KMS-11 (cell line): ENCODE measurements at regions not wholly inside any gene's neighbourhood (a gene's known extent, or its start where the extent isn't known, plus 50 kb on each side); places are given as distances from the start of the nearest gene placed in this dataset.

ENCODE experiments used
- H2AFZ ChIP-seq: fragments of 200-600 bp; sonication (generic); 2 replicates; pipeline ENCODE4 v1.6.1; 2016; ENCODE audit warnings: antibody characterized with exemption, mixed run types, low read depth
- H3K27ac ChIP-seq: fragments of 200-600 bp; sonication (generic); 2 replicates; pipeline ENCODE4 v1.6.1; 2016; ENCODE audit warnings: mild to moderate bottlenecking, mixed run types
- H3K27me3 ChIP-seq: fragments of 200-600 bp; sonication (generic); 2 replicates; pipeline ENCODE4 v1.6.1; 2017; ENCODE audit warnings: mild to moderate bottlenecking, low read depth, mixed run types, moderate library complexity; ENCODE audit not compliant: insufficient read depth
- H3K36me3 ChIP-seq: fragments of 200-600 bp; sonication (generic); 2 replicates; pipeline ENCODE4 v1.6.1; 2017; ENCODE audit warnings: mild to moderate bottlenecking, mixed run types; ENCODE audit not compliant: insufficient read depth
- H3K4me1 ChIP-seq: fragments of 200-600 bp; sonication (generic); 2 replicates; pipeline ENCODE4 v1.6.1; 2016; ENCODE audit warnings: mild to moderate bottlenecking, low read depth, mixed run types; ENCODE audit not compliant: poor library complexity, severe bottlenecking
- H3K4me2 ChIP-seq: fragments of 200-600 bp; sonication (generic); 2 replicates; pipeline ENCODE4 v1.7.0; 2016; ENCODE audit warnings: mild to moderate bottlenecking, mixed run types
- H3K4me3 ChIP-seq: fragments of 200-600 bp; sonication (generic); IDR thresholded peaks from 2 replicates; pipeline ENCODE4 v1.6.1; 2017; ENCODE audit warnings: low read depth, low read length, mixed read lengths; ENCODE audit not compliant: insufficient read depth
- H3K79me2 ChIP-seq: fragments of 200-600 bp; sonication (generic); 2 replicates; pipeline ENCODE4 v1.6.1; 2016; ENCODE audit warnings: low read depth, mixed run types; ENCODE audit not compliant: insufficient read depth
- H3K9ac ChIP-seq: fragments of 200-600 bp; sonication (generic); 2 replicates; pipeline ENCODE4 v1.6.1; 2016; ENCODE audit warnings: mild to moderate bottlenecking, mixed run types
- H4K20me1 ChIP-seq: fragments of 200-600 bp; sonication (generic); 2 replicates; pipeline ENCODE4 v1.6.1; 2016; ENCODE audit warnings: mild to moderate bottlenecking, mixed run types; ENCODE audit not compliant: insufficient read depth
- CTCF ChIP-seq: fragments of 200-600 bp; sonication (generic); conservative IDR thresholded peaks from 2 replicates; pipeline ENCODE4 v1.6.1; 2017; ENCODE audit warnings: low read depth, mild to moderate bottlenecking, antibody characterized with exemption, low read length, moderate library complexity, mixed read lengths

DNA sequence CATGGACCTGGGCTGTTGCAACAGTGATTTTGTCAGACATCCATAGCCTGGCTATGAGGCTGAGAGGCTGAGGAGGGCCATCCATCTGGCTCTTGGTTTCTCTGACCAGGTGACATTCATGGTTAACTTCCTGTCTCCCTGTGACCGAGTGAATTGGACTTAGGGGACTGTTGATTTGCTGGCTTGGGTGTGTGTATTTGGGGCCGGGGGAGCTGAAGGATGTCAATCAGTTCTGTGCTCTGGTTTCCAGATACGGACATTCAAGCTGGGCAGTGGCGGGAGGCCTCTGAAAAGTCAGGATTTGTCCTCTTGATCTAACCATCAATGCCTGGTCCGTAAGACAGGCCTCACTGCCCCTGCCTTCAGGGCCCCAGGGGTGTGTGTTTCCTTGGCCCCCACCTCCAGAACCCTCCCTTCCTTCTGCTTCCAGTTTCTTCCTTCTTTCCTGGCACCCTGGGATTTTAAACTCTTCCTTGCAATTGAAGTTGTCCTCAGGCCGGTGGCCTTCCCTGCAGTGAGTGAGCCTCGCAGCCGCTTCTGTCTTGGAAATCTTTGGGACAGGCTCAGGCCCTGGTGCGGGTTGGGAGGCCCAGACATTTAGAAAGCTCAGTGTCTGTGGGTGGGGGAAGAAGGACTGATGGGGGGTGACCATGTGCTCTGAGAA lies 54.7 kb upstream of the HAAO start:
- H3K4me3 ChIP-seq = no peak overlapping the region
- H3K27ac ChIP-seq = no peak overlapping the region
- TF ChIP-seq CTCF = no peak
- no peaks in the 10 kb centered on the region for H4K20me1 ChIP-seq
- H3K27me3 ChIP-seq = no peaks in the 10 kb centered on the region
- no peaks in the 10 kb centered on the region for H3K79me2 ChIP-seq
- H3K36me3 ChIP-seq = no peaks in the 10 kb centered on the region
- no peak overlapping the region for H3K9ac ChIP-seq
- no peak overlapping the region for H3K4me2 ChIP-seq
- no peaks in the 10 kb centered on the region for H3K4me1 ChIP-seq
- H2AFZ ChIP-seq = no peak overlapping the region

GRCh38 chr2:42846026-42846425 lies 53.6 kb upstream of the HAAO start:
- TF ChIP-seq CTCF = no peak
- H3K4me2 ChIP-seq = no peak overlapping the region
- no peaks in the 10 kb centered on the region for H3K4me1 ChIP-seq
- no peak overlapping the region for H3K4me3 ChIP-seq
- no peaks in the 10 kb centered on the region for H3K79me2 ChIP-seq
- H2AFZ ChIP-seq = no peak overlapping the region
- no peaks in the 10 kb centered on the region for H3K36me3 ChIP-seq
- no peak overlapping the region for H3K9ac ChIP-seq
- H4K20me1 ChIP-seq = no peaks in the 10 kb centered on the region
- H3K27me3 ChIP-seq = no peaks in the 10 kb centered on the region
- H3K27ac ChIP-seq = no peak overlapping the region

DNA sequence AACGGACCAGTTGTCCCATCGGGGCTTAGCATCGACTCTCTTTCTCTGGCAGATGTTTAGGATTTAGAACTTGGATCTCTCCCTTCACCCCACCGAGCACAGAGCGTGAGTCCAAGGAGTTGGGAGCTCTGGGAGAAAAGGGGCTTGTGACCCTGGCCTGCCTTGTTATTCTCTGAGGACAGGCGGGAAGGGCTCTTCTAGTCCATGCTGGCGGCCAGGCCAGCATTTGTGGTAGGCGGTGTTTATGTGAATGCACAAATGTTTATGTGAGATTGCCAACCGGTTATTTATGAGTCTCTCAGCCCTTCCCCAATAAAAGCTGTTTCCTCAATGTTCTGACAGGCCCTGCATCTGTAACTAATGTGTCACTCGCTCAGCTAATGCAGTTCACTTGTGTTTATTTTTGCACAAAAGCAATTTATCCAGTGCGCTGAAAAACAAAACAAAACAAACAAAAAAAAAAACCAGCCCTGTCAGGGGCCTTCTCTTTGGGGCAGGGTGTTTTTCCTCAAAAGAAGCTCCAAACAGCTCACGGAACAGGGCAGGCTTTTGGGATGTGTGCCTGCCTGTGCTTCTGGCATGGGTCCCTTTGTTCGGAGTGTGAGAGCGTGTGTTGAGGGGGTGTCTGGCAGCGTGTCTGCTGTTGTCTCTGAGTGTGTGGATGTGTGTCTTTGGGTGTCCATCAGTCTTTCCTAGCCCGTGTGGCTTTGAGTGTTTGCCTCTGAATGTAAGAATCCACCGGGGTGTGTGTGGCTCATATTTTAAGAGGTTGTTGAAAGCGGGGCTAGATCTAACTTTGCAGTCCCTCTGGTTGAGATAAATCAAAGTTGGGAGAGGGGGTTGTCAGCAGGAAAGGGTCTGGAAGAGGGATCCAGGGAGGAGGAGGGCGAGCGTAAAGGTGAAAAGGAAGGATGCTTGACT lies 52.8 kb upstream of the HAAO start:
- H3K4me1 ChIP-seq = no peaks in the 10 kb centered on the region
- H3K36me3 ChIP-seq = no peaks in the 10 kb centered on the region
- no peak overlapping the region for H3K9ac ChIP-seq
- no peak overlapping the region for H3K4me3 ChIP-seq
- H2AFZ ChIP-seq = no peak overlapping the region
- H3K27me3 ChIP-seq = no peaks in the 10 kb centered on the region
- H3K79me2 ChIP-seq = no peaks in the 10 kb centered on the region
- no peak overlapping the region for H3K4me2 ChIP-seq
- H4K20me1 ChIP-seq = no peaks in the 10 kb centered on the region
- H3K27ac ChIP-seq = no peak overlapping the region
- no peak for TF ChIP-seq CTCF

GRCh38 chr2:42844366-42844765 lies 52.0 kb upstream of the HAAO start:
- Histone ChIP-seq H2AFZ (no peak overlapping the region), H3K9ac (no peak overlapping the region)

More at GRCh38 chr2:42844366-42844765, 52.0 kb upstream of the HAAO start:
- H4K20me1 ChIP-seq = no peaks in the 10 kb centered on the region
- no peaks in the 10 kb centered on the region for H3K27me3 ChIP-seq
- no peak overlapping the region for H3K4me2 ChIP-seq
- no peak overlapping the region for H3K4me3 ChIP-seq
- H3K4me1 ChIP-seq = no peaks in the 10 kb centered on the region
- H3K79me2 ChIP-seq = no peaks in the 10 kb centered on the region
- no peak for TF ChIP-seq CTCF
- H3K27ac ChIP-seq = no peak overlapping the region
- H3K36me3 ChIP-seq = no peaks in the 10 kb centered on the region
